IPS DF 4.7 (cell line): ENCODE measurements at regions not wholly inside any gene's neighbourhood (a gene's known extent, or its start where the extent isn't known, plus 50 kb on each side); places are given as distances from the start of the nearest gene placed in this dataset.
"Not testable (repeated sequence)": the region's sequence is repeated elsewhere in the genome, so short reads cannot be mapped to it uniquely, and the experiment has no call there.

Experiments
- DNase-seq: peaks from one replicate; pipeline ENCODE4 v3.0.0-alpha.2; 2013; ENCODE audit warnings: low spot score; ENCODE audit errors: extremely low read depth

DNA sequence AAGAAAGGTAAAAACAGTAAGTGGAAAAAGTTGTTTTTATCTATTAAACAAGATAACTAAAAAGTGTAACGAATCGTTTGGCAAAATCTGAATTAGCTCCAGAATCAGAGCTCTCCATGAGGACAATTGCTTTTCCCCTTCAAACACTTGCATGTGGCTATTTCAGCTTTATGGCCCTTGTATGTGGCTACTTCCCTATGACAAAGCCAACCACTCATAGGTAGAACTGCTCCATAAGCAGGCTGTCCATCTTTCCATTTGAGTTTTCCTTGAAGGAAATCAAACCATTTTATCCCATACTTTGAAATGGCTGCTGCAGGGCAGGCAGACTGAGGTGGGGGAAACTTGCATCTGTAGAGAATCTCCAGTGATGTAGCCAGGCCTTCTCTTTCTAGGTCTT, 445.5 kb upstream of the ID2 start:
- no peak for DNase-seq

GRCh38 chr2:8238521-8239230, 443.2 kb upstream of the ID2 start:
- no peak for DNase-seq

GRCh38 chr2:8239531-8240088, 442.2 kb upstream of the ID2 start:
- DNase-seq, result no peak

DNA sequence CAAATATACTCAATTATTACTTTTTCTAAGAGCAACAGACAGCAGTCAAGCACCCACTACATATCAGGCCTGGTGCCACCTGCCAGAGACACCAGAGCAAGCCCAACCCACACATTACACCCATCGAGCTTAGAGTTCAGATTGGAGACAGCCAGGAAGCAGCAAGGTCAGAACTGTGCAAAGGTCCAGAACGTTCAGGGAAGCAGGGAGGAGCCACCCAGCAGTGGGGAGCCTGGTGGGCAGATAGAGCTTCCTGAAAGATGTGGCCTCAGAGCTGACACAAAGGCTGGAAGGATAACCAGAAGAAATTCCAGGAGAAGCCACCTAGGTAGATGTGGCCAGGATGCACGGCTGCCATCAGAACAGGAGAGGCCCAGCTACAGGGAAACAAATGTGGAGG, 440.5 kb upstream of the ID2 start:
- no peak for DNase-seq

DNA sequence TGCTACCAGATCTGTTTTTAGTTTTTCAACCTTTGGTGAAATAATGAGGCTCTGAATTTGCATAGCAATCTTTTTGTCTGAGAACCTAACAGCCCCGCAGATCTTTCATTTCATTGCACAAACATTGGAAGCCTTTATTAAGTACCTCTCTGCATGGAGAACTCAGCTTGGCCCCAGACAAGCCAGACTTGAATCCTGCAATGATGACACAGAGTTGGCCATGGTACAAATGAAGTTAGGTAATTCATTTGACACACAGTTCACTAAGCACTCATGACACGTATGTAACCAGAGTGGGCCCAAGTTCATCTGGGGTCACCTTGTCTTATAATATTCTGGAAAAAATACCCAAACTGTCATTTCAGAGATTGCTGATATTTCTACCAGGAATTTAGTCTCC, 439.1 kb upstream of the ID2 start:
- DNase-seq, result no peak

DNA sequence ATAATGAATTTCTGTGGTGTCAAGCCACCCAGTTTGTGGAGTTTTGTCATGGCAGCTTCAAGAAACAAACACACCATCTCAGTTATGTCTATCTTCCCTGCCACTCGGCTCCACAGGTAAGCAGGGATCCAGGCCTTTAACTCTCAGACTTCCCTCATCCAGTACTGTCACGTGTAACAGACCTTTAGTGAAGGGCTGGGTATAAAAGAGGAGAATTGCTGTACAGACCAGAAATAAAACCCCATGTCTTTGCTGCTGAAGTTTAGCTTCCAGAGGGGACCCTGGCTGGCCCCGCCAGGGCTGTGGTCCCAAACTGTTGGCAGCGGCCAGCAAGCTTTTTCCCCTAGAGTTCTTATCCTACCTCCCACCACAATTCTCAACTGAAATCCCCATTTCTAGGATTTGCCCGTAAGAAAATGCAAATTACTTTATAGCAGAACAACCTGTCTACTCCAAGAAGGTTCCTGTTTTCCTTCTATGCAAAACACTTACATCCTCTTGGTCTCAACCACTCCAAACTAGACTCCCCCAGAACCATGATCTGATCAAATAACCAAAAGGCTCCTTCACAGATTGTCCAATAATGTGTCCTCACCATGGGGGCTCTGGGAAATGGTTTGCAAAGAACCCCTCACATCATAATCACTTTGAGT, 438.0 kb upstream of the ID2 start:
- no peak for DNase-seq

DNA sequence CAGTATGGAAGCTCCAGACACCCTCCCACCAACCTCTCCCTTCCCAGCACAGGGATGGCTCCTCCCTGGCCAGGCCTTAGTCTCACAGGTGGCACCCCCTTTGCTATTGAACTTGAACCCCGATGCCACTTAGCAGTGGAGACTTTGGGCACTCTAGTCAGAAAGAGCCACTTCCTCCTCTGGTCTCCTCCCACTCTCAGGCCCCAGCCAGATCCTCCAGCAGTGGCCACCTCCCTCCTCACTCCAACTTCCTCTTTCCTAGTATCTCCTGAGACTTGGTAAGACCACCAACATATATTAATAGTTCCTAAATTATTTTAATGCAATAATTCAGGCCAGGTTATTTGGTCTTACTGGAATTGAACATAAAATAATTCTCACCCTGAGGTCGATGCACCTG, 437.2 kb upstream of the ID2 start:
- no peak for DNase-seq

DNA sequence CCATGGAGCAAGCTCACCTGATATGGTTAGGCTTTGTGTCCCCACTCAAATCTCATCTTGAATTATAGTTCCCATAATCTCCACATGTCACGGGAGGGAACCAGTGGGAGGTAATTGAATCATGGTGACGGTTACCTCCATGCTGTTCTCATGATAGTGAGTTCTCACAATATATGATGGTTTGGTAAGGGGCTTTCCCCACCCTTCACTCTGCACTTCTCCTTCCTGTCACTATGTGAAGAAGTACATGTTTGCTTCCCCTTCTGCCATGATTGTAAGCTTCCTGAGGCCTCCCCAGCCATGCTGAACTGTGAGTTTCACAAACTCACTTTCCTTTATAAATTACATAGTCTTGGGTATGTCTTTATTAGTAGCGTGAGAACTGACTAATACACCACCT, 435.7 kb upstream of the ID2 start:
- no peak for DNase-seq

- no peak for DNase-seq
Observed at GRCh38 chr2:8247905-8248622, 433.8 kb upstream of the ID2 start.

- DNase-seq, result no peak
Observed at GRCh38 chr2:8248623-8248957, 433.3 kb upstream of the ID2 start.

- no peak for DNase-seq
Observed at GRCh38 chr2:8249141-8249540, 432.7 kb upstream of the ID2 start.

- DNase-seq, result no peak
Observed at GRCh38 chr2:8249769-8250168, 432.1 kb upstream of the ID2 start.

- DNase-seq, result not testable (repeated sequence)
Observed at GRCh38 chr2:8250290-8250689, 431.6 kb upstream of the ID2 start.

GRCh38 chr2:8251291-8251690, 430.6 kb upstream of the ID2 start:
- DNase-seq, result no peak

DNA sequence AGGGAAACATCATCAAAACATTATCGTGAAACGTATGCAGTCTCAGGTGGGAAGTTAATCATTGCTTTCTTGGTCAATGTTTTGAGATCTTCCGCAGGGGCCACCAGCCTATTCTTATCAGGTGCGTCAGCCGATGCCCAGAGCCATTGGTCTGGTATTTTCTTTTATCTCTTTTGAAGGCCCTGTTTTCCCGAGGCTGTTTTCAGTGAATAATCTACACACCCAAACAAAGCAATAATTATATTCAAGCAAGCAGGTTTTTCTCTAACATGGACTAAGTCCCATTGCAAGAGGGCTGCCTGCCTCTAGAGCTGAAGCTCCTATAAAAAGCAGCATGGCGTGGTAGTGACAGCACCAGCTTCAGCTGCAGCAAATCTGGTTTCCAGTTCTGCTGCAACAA, 430.0 kb upstream of the ID2 start:
- no peak for DNase-seq

GRCh38 chr2:8252997-8253694, 428.7 kb upstream of the ID2 start:
- no peak for DNase-seq

DNA sequence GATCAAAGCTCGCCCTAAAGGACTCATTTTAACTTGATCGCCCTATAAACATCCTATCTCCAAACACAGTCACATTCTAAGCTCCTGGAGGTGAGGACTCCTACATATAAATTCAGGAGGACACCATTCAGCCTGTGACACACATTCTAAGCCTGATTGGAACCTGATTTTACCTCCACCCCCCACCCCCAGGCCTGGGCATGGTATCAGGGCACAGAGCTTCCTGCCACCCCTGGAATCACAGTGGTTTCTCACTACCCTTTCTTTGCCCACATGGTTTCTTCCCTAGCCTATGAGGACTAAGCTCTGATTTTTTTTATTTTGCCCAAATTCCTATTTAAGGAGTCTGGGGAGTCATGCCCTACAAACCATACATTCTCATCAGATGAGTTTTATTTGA, 428.1 kb upstream of the ID2 start:
- DNase-seq, result no peak

DNA sequence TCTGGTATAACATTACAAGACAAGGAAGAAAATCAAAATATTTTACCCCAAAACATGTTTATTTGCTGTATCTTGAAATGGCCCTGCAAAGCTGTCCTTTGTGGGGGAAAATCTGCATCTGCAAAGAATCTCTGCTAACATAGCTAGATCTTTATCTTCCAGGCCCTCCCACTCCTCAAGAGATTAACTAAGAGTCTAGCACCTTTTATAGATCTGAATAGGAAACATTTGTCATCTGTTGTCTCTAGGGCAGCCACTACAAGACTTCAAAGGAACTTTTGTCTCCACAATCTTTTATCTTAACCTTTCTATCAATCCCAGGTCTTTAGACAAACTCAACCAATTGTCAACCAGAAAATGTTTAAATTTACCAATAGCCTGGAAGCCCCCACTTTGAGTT, 427.6 kb upstream of the ID2 start:
- not testable (repeated sequence) for DNase-seq

DNA sequence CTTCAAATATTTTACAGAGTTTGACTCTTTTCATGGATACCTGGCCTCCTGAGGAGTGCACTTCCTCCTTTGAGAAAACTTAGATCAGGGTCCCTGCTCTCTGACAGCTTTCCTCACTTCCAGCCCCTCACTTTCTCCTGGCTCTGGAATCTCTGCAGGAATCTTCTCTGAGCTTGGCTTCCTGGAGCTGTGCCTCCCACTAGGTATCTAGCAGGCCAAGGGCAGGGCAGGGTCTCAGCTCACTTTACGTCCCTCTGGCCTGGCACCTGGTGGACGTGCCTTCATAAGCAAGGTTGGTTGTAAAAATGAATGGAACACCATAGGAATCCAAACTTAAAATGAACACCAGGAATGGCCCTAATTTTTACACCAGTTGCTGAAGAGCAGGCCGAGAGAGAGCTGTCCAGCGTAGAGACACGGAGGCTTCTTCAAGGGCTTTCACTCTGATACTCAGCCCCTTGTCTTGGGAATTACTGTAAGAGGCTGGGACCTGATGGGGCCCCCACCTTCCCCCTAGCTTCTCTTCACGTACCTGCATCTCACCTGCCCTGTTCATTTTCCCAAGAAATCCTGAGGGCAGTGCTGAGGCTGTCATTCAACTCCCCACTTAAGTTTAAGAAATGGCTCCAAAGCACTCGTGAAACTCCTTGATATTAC, 426.9 kb upstream of the ID2 start:
- DNase-seq, result no peak

DNA sequence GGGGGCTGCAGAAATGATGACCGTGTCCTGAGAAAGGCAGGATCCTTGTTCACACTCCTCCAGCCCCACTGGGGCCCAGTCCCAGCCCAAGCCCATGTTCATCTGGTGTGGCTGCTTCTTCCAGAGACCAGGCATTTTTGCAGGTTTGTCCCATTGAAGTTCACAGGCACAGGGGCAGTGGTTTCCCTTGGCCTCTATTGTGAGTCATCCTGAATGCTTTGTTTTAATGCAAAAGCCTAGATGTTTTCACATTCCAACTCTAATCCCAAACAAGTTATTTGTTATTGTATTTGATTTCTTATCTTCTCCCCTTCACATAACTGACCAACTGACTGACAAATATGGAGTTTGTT, 426.4 kb upstream of the ID2 start:
- DNase-seq, result no peak

GRCh38 chr2:8256905-8257304, 425.0 kb upstream of the ID2 start:
- no peak for DNase-seq

DNA sequence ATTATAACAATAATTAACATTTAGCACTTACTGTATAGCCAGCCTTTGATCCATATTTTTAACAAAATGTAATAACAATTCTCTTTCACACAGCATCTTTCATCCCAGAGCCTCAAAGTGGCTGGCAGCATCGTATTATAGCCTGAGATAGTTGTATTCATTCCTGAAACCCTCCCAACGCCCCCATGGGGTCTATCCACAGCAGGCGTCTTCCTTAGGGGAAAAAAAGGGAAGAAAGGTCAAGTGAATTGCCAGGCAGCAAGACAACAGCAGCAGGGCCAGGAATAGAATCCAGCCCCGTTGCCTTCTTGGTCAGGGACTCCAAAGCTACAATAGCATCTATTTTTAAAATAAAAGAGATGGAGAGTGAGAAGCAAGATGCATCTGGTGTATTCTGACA, 424.4 kb upstream of the ID2 start:
- no peak for DNase-seq
